CD4-positive, alpha-beta T cell (primary cell): ENCODE measurements at regions not wholly inside any gene's neighbourhood (a gene's known extent, or its start where the extent isn't known, plus 50 kb on each side); places are given as distances from the start of the nearest gene placed in this dataset.
"Not testable (repeated sequence)": the region's sequence is repeated elsewhere in the genome, so short reads cannot be mapped to it uniquely, and the experiment has no call there.

Experiments
- ATAC-seq: fragments of 200-7000 bp; cut with Tn5 transposase; one replicate; pipeline ENCODE4 v1.10.0; 2022; ENCODE audit warnings: mild to moderate bottlenecking; ENCODE audit not compliant: poor library complexity
- CTCF ChIA-PET: fragments of 350-600 bp; sonication (Branson Sonifier 250); formaldehyde crosslinking; loops from one replicate; lab custom pipeline; 2021; ENCODE audit warnings: antibody characterized with exemption, inconsistent platforms; lab: Charles Lee
- POLR2A ChIA-PET: fragments of 350-600 bp; sonication (Branson Sonifier 250); formaldehyde crosslinking; loops from one replicate; lab custom pipeline; 2021; ENCODE audit warnings: antibody characterized with exemption, inconsistent platforms; lab: Charles Lee
- DNase-seq, 14 experiments: peaks; one replicate each; pipeline ENCODE4 v3.0.0-alpha.2; 2013 to 2020; ENCODE audit warnings: mixed read lengths in 2 of 14
- H3K27ac ChIP-seq, 2 donors: one replicate each; pipeline versions ENCODE4 v1.5.1 to v1.7.0; 2013; ENCODE audit warnings: low read length in 2 of 2, low read depth in 1 of 2, mild to moderate bottlenecking in 1 of 2
- H3K27me3 ChIP-seq, 2 experiments: 1 replicate in 1 of 2; 2 replicates in 1 of 2; pipeline versions ENCODE4 v1.6.1 to v1.7.0; 2013; ENCODE audit warnings: low read length in 2 of 2, control low read depth in 1 of 2, mild to moderate bottlenecking in 1 of 2, moderate library complexity in 1 of 2; ENCODE audit not compliant: insufficient read depth in 2 of 2, control insufficient read depth in 1 of 2
- H3K36me3 ChIP-seq: one replicate; pipeline ENCODE4 v1.6.1; 2013; ENCODE audit warnings: low read length, control low read depth; ENCODE audit not compliant: insufficient read depth
- H3K4me1 ChIP-seq: one replicate; pipeline ENCODE4 v1.6.1; 2013; ENCODE audit warnings: low read length, control low read depth; ENCODE audit not compliant: insufficient read depth
- H3K4me3 ChIP-seq: one replicate; pipeline ENCODE4 v1.5.1; 2013; ENCODE audit warnings: mild to moderate bottlenecking, low read length, moderate library complexity
- H3K9me3 ChIP-seq, 2 experiments: 1 replicate in 1 of 2; 2 replicates in 1 of 2; pipeline versions ENCODE4 v1.6.1 to v1.7.0; 2013; ENCODE audit warnings: low read length in 2 of 2, mild to moderate bottlenecking in 2 of 2, control low read depth in 1 of 2, moderate library complexity in 1 of 2; ENCODE audit not compliant: control insufficient read depth in 1 of 2, insufficient read depth in 1 of 2
- H3K27ac Mint-ChIP-seq: one replicate; pipeline ENCODE4 v1.8.0; 2020; ENCODE audit warnings: mixed read lengths
- H3K27me3 Mint-ChIP-seq: one replicate; pipeline ENCODE4 v1.8.0; 2021; ENCODE audit warnings: mixed read lengths
- H3K36me3 Mint-ChIP-seq: one replicate; pipeline ENCODE4 v1.8.0; 2021; ENCODE audit warnings: low read depth, mixed read lengths
- H3K4me1 Mint-ChIP-seq: one replicate; pipeline ENCODE4 v1.8.0; 2021; ENCODE audit warnings: low read depth, mixed read lengths
- H3K4me3 Mint-ChIP-seq: one replicate; pipeline ENCODE4 v1.8.0; 2020; ENCODE audit warnings: mild to moderate bottlenecking, mixed read lengths
- H3K9me3 Mint-ChIP-seq: one replicate; pipeline ENCODE4 v1.8.0; 2020; ENCODE audit warnings: mixed read lengths
- CTCF ChIP-seq: fragments of 200-600 bp; IDR thresholded peaks from one replicate; pipeline ENCODE4 v1.8.0; 2022; ENCODE audit warnings: antibody characterized with exemption, mild to moderate bottlenecking
- intact Hi-C, 2 experiments: fragments of 100-400 bp; cut with DNase I in 1 of 2; cut with micrococcal nuclease in 1 of 2; formaldehyde crosslinking; loops; one replicate each; pipeline versions ENCODE4 v1.15.1 to v1.9.0; 2023 to 2025; cut with DNase I, micrococcal nuclease

GRCh38 chr1:115506924-115507589 is 134.7 kb upstream of the VANGL1 start:
- Mint-ChIP-seq H3K27ac (no peak overlapping the region), H3K36me3 (no peaks in the 10 kb centered on the region), H3K4me3 (no peak overlapping the region), H3K9me3 (no peaks in the 10 kb centered on the region), H3K4me1 (no peaks in the 10 kb centered on the region), H3K27me3 (peaks cover 11% of the 10 kb centered on the region)
- intact Hi-C loops, result no loop called here
- ChIA-PET CTCF (no interaction called here), POLR2A (no interaction called here)
- Histone ChIP-seq H3K4me3 (no peak overlapping the region), H3K27me3 (peaks cover 12 to 15% of the 10 kb centered on the region in 2 experiments), H3K4me1 (no peaks in the 10 kb centered on the region), H3K27ac (no peak overlapping the region), H3K9me3 (peaks cover 0 to 6% of the 10 kb centered on the region in 2 experiments), H3K36me3 (no peaks in the 10 kb centered on the region)
- ATAC-seq, result no peak
- no peak for TF ChIP-seq CTCF
- no peak for DNase-seq

- Mint-ChIP-seq H3K4me3 (no peak overlapping the region), H3K27ac (no peak overlapping the region), H3K9me3 (no peaks in the 10 kb centered on the region), H3K4me1 (no peaks in the 10 kb centered on the region), H3K36me3 (no peaks in the 10 kb centered on the region), H3K27me3 (peaks cover 11% of the 10 kb centered on the region)
- ATAC-seq (no peak), DNase-seq (no peak)
- Histone ChIP-seq H3K36me3 (no peaks in the 10 kb centered on the region), H3K27me3 (peaks cover 12 to 15% of the 10 kb centered on the region in 2 experiments), H3K4me3 (no peak overlapping the region), H3K4me1 (no peaks in the 10 kb centered on the region), H3K9me3 (peaks cover 0 to 6% of the 10 kb centered on the region in 2 experiments), H3K27ac (no peak overlapping the region)
- TF ChIP-seq CTCF, result no peak
- CTCF ChIA-PET, result no interaction called here
- intact Hi-C loops, result no loop called here
- POLR2A ChIA-PET, result no interaction called here
These were observed 135.3 kb upstream of the VANGL1 start for GRCh38 chr1:115506518-115506917.

DNA sequence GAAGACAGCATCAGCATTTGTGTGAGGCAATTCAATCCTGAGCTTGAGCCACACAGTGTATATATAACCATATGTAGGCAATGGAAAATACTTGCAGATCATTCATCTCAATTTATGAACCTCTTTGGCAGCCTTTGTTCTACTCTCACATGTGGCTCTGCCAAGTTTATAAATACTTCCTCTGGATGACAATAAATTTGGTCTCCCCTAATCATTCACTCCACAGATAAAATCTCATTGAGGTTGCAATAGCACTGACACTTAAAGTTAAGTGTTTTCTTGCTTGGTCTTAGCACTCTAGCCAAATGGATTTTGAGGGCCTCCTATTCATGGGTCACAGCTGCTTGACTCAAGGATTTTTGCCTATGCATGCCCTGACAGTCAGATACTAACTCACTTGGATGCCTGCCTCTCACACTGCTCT is 136.6 kb upstream of the VANGL1 start:
- no peak for DNase-seq
- intact Hi-C loops, result no loop called here
- Histone ChIP-seq H3K36me3 (no peaks in the 10 kb centered on the region), H3K27me3 (peaks cover 12 to 15% of the 10 kb centered on the region in 2 experiments), H3K4me1 (no peaks in the 10 kb centered on the region), H3K9me3 (peaks cover 0 to 6% of the 10 kb centered on the region in 2 experiments), H3K4me3 (no peak overlapping the region), H3K27ac (no peak overlapping the region)
- ChIA-PET CTCF (no interaction called here), POLR2A (no interaction called here)
- ATAC-seq, result no peak
- no peak for TF ChIP-seq CTCF
- Mint-ChIP-seq H3K4me3 (no peak overlapping the region), H3K27me3 (peaks cover 11% of the 10 kb centered on the region), H3K9me3 (no peaks in the 10 kb centered on the region), H3K27ac (no peak overlapping the region), H3K36me3 (no peaks in the 10 kb centered on the region), H3K4me1 (no peaks in the 10 kb centered on the region)

- intact Hi-C loops, DNase-seq, ATAC-seq, H3K9me3 ChIP-seq, POLR2A ChIA-PET, H3K27me3 ChIP-seq, H3K4me1 ChIP-seq, CTCF ChIA-PET, H3K27ac ChIP-seq, H3K27me3 Mint-ChIP-seq, H3K4me3 Mint-ChIP-seq, H3K4me3 ChIP-seq, H3K27ac Mint-ChIP-seq, H3K4me1 Mint-ChIP-seq, H3K36me3 ChIP-seq, H3K9me3 Mint-ChIP-seq, H3K36me3 Mint-ChIP-seq: not testable (repeated sequence)
These were observed 139.6 kb upstream of the VANGL1 start for GRCh38 chr1:115502183-115502582.
